ENCODE measurements at regions not wholly inside any gene's neighbourhood (a gene's known extent, or its start where the extent isn't known, plus 50 kb on each side); places are given as distances from the start of the nearest gene placed in this dataset.

DNA sequence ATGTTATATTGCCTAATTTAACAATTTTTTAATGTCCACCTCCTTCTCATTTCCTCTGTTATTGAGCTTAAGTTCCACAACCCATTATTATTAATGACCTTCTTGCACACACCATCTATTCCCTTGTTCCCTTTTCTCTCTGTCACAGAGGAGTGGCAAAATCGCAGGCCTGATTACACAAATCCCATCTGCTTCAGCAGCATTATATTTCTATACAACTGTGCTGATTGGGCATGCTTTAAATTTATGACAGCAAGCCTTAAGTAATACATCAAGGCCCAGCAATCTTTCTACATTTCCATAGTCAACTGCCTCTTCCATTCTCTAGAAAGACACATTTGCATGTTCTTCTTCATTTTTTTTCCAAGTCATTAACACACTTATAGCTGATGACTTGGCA is 423.8 kb downstream of the PRDM5 start:
- TF ChIP-seq TEAD4 (IDR thresholded peaks at IDR 0.05) (no peak), EP300 (IDR thresholded peaks at IDR 0.05; ENCODE audit: borderline replicate concordance) (no peak), FOXM1 (IDR thresholded peaks at IDR 0.05; ENCODE audit: borderline replicate concordance, low read depth) (no peak), TAF1 (IDR thresholded peaks at IDR 0.05; ENCODE audit: low read depth) (no peak), NFIC (IDR thresholded peaks at IDR 0.05) (no peak), RAD21 (IDR thresholded peaks at IDR 0.05; ENCODE audit: low read depth) (no peak), TCF12 (IDR thresholded peaks at IDR 0.05; ENCODE audit: low read depth) (no peak), YY1 (IDR thresholded peaks at IDR 0.05; ENCODE audit: low read depth) (no peak)
- TF ChIP-seq, protein P1, sequence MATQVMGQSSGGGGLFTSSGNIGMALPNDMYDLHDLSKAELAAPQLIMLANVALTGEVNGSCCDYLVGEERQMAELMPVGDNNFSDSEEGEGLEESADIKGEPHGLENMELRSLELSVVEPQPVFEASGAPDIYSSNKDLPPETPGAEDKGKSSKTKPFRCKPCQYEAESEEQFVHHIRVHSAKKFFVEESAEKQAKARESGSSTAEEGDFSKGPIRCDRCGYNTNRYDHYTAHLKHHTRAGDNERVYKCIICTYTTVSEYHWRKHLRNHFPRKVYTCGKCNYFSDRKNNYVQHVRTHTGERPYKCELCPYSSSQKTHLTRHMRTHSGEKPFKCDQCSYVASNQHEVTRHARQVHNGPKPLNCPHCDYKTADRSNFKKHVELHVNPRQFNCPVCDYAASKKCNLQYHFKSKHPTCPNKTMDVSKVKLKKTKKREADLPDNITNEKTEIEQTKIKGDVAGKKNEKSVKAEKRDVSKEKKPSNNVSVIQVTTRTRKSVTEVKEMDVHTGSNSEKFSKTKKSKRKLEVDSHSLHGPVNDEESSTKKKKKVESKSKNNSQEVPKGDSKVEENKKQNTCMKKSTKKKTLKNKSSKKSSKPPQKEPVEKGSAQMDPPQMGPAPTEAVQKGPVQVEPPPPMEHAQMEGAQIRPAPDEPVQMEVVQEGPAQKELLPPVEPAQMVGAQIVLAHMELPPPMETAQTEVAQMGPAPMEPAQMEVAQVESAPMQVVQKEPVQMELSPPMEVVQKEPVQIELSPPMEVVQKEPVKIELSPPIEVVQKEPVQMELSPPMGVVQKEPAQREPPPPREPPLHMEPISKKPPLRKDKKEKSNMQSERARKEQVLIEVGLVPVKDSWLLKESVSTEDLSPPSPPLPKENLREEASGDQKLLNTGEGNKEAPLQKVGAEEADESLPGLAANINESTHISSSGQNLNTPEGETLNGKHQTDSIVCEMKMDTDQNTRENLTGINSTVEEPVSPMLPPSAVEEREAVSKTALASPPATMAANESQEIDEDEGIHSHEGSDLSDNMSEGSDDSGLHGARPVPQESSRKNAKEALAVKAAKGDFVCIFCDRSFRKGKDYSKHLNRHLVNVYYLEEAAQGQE (IDR thresholded peaks at IDR 0.05; ENCODE audit: low read depth) = no peak

All from Ishikawa (cell line).